ENCODE measurements at regions not wholly inside any gene's neighbourhood (a gene's known extent, or its start where the extent isn't known, plus 50 kb on each side); places are given as distances from the start of the nearest gene placed in this dataset.

DNA sequence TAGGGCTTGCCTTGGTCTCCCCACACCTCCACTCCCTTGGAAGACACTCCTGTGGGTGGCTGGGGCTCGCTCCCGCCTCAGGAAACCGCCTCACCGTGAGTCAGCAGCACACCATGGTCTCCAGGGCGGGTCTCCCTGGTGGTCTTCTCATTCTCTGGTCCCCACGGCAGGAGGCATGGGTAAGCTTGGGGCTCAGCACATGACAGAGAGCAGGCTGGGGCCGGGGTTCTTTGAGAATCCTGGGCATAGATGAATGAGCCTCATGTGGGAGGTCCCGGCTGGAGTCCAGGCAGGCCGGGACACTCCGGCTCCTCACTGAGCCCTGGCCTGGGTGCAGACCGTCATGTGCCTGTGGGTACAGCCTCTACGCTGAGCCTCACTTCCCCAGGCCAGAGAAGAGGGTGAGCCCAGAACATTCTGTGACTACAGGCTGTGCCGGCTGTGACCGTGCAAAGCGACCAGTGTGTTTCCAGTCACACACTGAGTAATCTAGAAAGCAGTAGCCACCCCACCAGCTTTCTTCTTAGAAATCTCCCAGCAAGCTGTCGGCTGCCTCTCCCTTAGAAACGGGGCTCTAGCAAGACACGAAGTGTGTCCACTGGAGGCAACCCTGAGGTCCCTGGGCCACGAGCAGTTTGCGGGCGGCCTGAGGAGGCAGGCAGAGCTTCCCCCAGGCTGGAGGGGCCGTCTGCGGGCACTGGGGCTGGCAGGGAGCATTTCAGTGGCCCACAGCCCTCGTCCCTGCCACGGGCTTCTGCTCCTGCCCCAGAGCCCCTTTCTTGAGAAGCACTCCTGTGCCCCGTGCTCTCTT, 93.1 kb downstream of the RHOB start:
- in situ Hi-C loops (cut with HindIII; ENCODE audit: low sequenced_read_pairs): no loop called here

DNA sequence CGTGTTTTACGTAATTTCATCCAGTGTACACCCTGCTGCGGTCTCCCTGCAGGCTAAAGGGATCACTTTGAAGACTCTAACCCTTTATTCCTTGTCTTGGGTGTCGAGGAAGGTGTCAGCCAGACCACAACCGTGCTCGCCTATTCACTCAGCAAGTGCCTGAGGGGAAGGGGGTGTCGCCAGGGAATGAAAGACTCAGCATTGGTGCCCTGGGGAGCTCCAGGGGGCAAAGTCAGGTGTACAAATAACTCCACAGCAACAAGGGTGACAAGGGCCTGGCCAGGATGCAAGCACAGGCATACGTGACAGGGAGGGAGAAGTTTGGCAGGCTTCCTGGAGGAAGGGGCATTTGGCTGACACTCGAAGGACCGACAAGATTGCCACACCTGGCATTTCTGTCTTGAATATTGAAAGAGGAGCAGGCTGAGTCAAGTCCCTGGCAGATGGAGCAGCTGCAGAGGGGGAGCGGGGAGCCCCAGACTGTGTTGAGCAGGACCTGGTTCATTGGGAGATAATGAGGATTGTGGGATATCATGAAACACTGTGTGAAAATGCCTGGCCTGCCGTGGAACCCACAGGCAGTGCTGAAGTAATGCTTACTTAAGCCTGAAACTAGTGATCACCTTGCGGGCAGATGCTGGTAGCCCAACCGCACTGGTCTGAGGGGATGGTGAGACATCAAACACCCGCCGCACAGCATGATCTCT, 93.9 kb downstream of the RHOB start:
- in situ Hi-C loops (cut with HindIII; ENCODE audit: low sequenced_read_pairs): no loop called here

DNA sequence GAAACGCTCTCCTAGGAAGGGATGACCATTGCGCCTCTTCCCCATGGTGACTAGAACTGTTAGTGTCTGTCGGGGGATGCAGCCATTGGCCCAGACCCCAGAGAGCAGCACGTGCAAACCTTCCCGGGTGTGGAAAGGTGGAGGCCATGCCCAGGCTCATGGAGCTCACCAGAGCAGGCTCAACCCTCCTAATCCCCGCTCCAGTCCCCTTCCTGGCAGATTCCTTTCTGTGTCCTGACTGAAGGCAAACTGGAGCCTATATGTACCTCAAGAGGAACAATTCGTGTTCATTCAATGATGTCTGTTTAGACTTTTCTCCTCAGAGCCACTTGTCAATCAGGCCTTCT, 94.4 kb downstream of the RHOB start:
- in situ Hi-C loops (cut with HindIII; ENCODE audit: low sequenced_read_pairs): no loop called here

DNA sequence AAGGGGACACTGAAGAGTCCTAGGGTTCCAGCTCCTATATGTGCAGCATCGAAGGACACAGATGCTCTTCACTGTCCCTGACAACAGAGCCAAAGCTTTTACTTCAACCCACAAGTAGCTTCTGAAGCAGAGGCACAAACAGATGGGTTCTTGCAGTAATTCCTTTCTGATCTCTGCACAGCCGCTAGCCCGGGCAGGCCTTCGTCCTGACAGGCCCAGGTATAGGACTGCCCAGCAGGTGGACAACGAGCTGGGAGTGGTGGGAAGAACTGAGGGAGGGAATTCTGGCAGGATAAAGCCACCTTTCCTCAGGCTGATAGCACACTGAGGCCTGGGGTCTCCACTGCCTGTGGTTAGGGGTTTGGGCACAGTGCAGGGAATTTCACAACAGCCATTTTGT, 94.8 kb downstream of the RHOB start:
- in situ Hi-C loops (cut with HindIII; ENCODE audit: low sequenced_read_pairs): no loop called here

DNA sequence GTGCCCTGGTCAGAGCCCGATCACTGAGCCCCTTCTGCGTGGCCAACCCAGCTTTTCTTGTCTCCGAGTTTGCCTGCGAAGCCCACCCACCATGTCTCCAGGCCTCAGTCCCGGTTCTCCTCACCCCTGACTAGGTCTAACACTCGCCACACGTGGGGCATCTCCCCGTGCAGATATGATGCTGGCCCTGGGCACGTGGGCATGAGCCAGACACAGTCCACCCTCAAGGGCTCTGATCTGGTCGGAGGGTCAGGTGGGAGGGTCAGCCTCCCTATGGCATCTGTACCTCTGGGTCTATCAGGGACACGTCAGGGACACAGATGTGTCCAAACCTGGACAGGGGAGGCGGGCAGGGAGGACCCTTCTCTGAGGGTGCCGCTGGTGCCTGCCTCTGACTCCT, 95.4 kb downstream of the RHOB start:
- in situ Hi-C loops (cut with HindIII; ENCODE audit: low sequenced_read_pairs): no loop called here

DNA sequence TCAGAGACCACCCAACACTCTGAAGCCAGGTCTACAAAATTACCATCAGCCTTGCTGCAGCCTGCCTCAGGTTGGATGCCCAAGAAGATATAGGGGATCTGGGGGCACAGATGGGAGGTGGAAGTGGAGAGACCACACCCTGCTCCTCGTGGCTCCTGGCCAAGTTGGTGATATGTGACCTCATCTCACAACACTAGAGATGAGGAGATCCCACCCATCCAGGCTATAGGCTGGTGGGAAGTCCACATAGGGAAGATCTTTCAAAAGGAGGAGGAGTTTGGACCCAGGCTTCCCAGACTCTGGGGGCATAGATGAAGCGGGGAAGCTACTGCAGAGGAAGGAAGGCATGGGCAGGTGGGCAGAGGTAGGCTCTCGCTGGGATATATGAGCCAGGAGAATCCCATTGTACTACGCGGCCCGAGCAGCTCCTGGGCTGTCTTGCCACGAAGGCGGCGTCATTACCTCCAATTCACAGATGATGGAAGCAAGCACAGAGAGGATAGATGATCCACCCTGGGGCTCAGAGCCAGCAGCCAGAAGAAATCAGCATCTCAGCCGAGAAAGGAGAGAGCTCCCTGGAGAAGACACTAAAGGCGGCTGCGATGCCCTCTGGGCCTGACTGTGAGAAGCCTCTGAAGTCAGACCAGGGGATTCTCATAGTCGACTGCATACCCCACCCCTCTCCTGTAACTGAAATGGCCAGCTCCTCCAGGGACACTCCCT, 96.0 kb downstream of the RHOB start:
- in situ Hi-C loops (cut with HindIII; ENCODE audit: low sequenced_read_pairs): no loop called here

DNA sequence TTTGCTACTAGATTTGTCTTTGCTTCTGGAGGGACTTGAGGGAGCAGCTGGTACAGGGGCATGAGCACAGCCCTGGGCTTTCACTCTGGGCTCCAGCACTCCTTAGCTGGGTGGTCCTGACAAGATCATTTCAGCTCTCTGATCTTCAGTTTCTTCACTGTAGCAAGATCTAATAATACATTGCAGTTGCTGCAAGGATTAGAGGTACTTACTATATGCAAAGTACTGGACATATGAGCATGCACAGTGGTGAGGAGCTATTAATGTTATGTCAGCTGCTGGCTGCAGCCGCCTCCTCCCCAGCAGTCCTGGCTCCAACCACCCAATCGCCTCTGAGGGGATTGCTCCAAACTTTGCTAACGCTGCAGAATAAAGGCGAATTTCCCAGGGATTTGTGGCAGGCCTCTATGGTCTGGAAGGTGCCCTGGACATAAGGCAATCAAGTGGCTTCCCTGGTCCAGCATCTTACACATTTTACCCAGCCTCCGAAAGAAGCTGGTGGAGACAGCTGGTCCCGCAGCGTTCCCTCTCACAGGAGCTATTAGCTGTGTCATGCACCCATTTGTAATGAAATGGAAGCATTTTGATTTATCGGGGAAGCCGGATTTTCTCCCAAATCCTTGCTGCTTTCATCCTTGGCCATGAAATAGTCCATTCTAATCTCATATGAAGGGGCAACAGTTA, 96.7 kb downstream of the RHOB start:
- in situ Hi-C loops (cut with HindIII; ENCODE audit: low sequenced_read_pairs): no loop called here

DNA sequence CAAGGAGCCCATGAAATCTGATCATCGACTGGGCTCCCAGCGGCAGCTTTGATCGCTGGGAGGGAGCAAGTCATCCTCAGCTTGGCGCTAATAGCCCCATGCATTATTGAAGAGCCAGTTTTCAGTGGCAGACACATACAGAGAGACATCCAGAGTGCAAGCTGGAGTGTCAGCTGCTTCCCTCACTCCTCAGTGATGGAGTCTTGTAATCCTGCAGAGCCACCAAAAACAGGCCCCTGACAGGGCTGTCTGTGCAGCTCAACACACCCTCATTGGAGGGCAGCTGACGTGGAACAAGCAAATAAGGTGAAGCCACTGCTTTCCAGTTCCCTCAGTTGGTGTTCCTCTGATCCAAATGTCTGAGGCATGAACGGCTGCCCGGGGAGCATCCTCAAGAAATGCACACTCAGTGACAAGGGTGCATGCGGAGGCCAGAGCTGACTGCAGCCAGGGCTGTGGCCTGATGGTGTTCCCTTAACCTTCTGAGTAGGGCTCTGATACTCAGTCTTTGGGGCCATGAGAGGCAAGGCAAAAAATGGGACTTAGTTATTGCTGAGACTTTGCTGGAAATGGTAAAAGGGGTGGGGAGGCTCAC, 97.4 kb downstream of the RHOB start:
- in situ Hi-C loops (cut with HindIII; ENCODE audit: low sequenced_read_pairs): no loop called here

DNA sequence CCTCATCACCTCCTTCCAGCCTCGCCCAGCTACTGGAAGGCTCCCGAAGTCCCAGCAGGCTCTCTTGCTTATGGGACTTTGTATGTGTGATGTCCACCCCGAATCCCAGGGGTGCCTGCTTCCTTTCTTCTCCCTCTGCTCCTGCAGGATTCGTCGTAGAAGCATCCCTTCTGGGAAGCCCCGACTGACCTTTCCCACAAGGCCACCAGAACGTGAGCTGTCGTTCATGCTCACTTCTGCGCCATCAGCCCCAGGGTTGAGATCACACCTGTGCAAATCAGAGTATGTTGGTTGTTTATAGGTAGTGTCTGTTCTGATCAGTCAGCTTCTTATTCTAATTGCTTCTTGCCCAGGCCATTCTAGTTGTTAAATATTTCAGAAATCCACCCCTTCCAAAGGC, 101.8 kb downstream of the HS1BP3 start:
- in situ Hi-C loops (cut with HindIII; ENCODE audit: low sequenced_read_pairs): no loop called here

DNA sequence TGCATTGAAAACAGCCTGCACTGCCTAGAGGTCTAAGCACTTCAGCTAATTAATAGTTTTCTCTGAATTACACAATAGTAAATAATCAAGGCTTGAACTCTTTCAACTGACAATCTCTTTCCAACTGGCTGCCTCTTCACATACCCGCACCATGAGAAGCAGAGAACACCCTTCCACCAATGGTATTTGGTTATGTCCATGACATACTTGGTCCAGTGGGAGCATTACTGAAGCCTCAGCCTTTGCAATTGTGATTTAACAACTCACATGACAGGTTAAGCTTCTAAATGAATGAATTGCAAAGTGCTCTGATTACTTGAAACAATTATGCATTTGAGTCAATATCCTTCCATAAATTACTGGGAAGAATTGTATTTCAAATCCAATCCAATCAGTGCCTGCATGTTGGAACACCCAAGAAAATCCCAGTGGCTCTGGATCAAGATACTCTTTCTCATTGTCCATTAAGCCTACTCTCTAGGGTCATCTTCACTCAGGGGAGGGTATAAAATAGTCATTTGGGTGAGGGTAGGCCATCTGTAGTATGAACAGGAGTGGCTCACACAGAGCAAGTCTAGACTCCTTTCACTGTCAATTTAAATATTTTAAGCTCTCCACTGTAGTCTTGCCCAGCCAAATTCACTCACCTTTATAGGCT, 101.1 kb downstream of the HS1BP3 start:
- in situ Hi-C loops (cut with HindIII; ENCODE audit: low sequenced_read_pairs): no loop called here

DNA sequence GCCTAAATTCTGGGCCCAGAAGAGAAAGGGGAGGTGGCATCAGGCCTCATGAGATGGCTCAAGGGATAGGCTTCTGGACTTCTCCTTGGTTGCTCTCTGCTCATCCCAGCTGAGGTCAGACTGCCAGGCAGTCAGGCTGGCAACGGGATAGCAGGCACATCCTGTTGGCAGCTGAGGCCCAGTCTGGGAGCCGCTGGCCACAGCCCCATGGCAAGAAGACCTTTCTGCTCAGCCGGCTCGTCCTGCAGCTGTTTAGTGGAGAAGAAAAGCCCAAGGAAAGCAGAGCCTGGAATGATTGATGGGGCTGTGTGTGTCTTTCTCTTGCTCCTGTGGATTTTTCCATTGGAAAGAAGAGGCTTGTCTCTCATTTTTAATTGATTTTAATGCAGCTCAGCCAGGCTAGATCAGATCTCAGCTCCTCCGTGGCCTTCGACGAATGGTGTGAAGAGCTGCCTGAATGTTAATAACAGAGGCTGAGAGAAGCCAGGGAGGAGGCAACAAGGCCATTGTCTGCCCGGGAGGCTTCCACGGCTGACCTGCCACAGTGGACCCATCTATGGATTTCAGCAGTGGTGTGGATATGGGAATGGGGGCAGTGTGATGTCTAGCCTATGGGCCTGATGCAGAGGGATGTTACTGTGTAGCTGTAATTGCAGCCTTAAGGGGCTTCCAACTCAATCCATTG, 99.5 kb downstream of the HS1BP3 start:
- in situ Hi-C loops (cut with HindIII; ENCODE audit: low sequenced_read_pairs): no loop called here

DNA sequence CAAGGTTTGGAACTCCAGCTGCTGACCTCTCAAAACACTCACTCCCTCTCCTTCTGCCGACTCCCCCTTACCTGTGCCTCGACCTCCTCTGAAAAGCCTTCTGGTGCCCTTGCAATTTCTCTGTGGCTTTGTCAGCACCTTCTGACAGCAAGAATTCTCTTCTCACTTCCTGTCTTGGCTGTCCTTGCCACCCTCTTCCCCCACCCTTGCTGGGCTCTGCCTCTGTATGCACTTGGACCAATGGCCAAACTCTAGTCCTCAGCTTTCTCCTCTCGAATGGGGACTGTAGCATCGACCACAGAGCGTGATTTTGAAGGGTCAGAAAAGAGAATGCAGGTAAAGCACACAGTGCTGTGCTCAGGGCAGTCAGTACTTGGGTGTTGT, 99.0 kb downstream of the HS1BP3 start:
- in situ Hi-C loops (cut with HindIII; ENCODE audit: low sequenced_read_pairs): no loop called here

DNA sequence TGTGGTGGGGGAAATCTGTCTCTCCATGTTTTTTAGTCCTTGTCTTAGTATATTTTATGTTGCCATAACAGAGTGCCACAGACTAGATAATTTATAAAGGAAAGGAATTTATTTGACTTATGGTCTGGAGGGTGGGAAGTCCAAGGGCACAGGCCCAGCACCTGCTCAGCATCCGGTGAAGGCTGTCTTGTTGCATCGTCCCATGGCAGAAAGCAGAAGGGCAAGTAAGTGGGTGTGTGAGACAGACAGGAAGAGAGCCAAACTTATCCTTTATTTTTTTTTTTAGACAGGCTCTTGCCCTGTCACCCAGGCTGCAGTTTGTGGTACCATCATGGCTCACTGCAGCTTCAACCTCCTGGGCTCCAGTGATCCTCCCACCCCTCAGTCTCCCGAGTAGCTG, 98.1 kb downstream of the HS1BP3 start:
- in situ Hi-C loops (cut with HindIII; ENCODE audit: low sequenced_read_pairs): no loop called here

DNA sequence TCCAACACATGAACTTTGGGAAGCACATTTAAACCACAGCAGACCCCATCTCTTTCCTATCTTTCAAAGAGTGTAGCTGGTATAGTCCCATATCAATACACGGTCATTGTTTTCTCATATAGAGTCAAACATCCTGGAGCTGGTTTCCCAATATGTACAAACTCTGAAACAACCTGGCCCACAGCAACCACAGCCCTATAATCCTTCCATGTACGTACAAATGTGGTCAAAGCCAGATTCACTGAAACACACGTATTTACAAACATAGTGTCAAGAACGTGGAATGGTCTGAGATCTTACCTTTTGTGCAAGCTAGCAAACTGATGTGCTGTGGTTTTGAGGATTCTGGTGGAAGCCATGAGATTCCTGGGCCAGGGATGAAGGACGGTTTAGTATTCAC, 97.3 kb downstream of the HS1BP3 start:
- in situ Hi-C loops (cut with HindIII; ENCODE audit: low sequenced_read_pairs): no loop called here

DNA sequence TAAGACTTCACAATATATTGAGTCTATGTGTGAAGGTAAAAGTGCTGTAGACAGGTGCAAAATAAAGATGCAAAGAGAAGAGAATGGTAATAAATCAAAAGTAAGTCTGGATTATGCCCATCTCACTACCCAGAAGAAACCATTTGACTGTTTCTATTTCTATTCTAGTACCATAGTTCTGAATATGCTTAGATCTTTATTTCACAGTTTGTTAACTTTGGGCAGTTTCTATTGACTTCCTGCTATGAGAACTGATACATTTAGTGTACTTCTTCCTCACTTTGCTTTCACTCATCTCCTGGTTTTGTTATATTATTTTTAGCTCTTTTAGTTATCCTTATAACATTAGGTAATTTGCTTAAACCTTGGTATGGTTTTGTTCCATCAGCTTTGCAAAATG, 94.9 kb downstream of the HS1BP3 start:
- in situ Hi-C loops (cut with HindIII; ENCODE audit: low sequenced_read_pairs): no loop called here

DNA sequence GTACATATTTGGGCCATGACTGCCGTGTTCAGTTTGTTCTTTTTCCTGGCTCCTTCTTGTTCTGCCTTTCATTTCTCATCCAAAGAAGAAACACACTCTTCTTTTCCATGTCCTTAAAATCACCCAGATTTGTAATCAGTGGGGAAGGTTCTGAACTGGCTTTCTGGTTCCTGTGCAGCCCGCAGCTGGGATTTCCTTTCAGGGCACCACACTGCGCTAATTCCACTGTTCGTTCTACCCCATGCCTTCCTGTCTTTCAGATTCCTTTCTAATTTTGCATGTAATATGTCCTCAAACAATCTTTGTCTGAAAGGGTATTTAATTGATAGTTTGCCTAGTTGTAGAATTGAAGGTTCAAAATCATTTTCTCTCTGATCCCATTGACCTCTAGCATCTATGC, 94.1 kb downstream of the HS1BP3 start:
- in situ Hi-C loops (cut with HindIII; ENCODE audit: low sequenced_read_pairs): no loop called here

DNA sequence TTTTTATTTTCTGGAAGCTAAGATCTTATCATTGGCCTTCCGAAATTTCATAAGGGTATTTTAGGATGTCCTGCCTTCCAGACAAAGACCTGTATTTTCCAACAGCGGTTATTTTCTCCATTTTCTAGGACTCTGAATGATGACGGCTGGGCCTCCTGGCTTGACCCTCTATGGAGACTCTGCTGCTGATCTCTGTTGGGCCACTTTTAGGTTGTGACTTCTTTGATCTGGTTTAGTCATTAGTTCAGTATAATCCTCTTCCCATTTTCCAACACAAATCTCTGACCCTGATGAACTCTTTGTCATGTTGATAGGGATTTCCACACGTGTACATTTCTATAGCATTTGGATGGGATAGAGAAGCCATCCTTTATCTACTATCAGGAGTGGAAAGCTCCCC, 93.7 kb downstream of the HS1BP3 start:
- in situ Hi-C loops (cut with HindIII; ENCODE audit: low sequenced_read_pairs): no loop called here

DNA sequence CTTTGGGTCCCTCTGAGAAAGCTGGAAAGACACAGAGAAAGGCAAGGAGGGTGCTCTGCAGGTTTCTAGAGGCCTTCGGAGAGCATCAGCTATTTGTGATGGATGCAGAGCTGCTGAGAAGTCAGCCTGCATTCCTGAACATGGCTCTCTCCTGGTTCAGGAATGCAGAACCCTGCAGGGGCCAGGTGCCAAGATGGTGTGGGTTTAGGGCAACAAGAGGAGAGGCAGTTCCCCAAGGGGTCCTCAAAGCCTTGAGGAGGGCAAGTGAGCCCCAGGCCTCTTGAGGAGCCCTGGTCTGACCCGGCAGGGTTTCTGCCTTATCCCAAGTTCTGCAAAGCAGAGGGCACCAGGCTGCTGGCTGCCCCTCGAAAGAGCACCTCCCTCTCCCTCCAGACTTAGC, 93.3 kb downstream of the HS1BP3 start:
- in situ Hi-C loops (cut with HindIII; ENCODE audit: low sequenced_read_pairs): no loop called here

DNA sequence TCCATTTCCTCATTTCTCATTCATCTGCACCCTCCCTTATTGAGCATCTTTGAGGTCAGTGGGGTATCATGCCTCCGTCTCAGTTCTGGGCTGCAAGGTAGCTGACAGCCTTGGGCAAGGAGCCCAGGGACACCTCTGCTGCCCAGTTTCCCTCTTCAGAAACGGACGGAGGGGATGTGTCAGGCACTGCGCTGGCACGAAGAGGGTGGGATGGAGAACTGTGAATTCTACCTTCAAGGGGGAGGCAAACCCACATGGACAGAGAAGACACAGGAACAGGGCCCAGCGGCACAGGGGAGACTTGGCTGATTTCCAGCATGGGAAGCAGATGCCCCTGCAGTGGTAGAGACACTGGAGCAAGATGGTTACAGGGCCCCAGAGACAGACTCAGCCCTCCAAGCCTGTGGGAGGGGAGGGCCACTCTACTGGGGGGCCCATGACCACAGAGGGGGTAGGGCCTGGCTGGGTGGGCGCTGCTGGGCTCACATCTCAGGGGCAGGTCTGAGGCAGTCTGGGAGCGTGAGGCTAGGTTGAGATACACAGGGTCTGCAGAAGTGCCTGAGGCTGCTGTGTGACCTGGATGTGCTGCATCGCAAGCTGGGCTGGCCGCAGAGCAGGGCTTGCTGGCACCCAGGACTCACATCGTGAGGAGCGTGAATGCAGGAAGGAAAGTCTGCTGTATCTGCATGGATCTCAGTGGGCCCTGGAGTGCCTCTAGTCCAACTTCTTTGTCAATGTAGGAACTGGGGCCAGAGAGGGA, 92.3 kb downstream of the HS1BP3 start:
- in situ Hi-C loops (cut with HindIII; ENCODE audit: low sequenced_read_pairs): no loop called here

Measured in endothelial cell of hepatic sinusoid (primary cell).